ENCODE measurements at regions not wholly inside any gene's neighbourhood (a gene's known extent, or its start where the extent isn't known, plus 50 kb on each side); places are given as distances from the start of the nearest gene placed in this dataset.
A peak's percentile ranks its signal among the peaks of the same experiment; 100 is the strongest.
"Not testable (repeated sequence)": the region's sequence is repeated elsewhere in the genome, so short reads cannot be mapped to it uniquely, and the experiment has no call there.

GRCh38 chr15:23773093-23773492 lies 86.0 kb upstream of the NDN start:
- intact Hi-C loops (cut with DNase I; ENCODE audit: low total_unique reads) = no loop called here
- TF ChIP-seq POLR2AphosphoS5 (IDR thresholded peaks at IDR 0.05) (no peak), POLR2A (IDR thresholded peaks at IDR 0.05) (no peak), CTCF (IDR thresholded peaks at IDR 0.05) (no peak)
- no peaks in the 10 kb centered on the region for H3K27me3 ChIP-seq
- DNase-seq (ENCODE audit: low spot score in 2 of 2) = no peak
- peaks cover 0 to 13% of the 10 kb centered on the region in 2 donors for H3K9me3 ChIP-seq
- H3K27ac ChIP-seq = no peak overlapping the region
- no peaks in the 10 kb centered on the region for H3K4me1 ChIP-seq
- no peaks in the 10 kb centered on the region for H3K36me3 ChIP-seq
- no peak overlapping the region for H3K4me3 ChIP-seq

GRCh38 chr15:23787346-23788105 lies 100.4 kb upstream of the NDN start:
- Histone ChIP-seq H3K9me3 (no peaks in the 10 kb centered on the region), H3K36me3 (no peaks in the 10 kb centered on the region), H3K27ac (no peak overlapping the region), H3K27me3 (no peaks in the 10 kb centered on the region), H3K4me3 (no peak overlapping the region), H3K4me1 (no peaks in the 10 kb centered on the region)
- intact Hi-C loops (cut with DNase I; ENCODE audit: low total_unique reads) = no loop called here
- no peak for DNase-seq (ENCODE audit: low spot score in 2 of 2)
- TF ChIP-seq CTCF (IDR thresholded peaks at IDR 0.05) = no peak
- TF ChIP-seq POLR2AphosphoS5 (IDR thresholded peaks at IDR 0.05) = no peak
- TF ChIP-seq POLR2A (IDR thresholded peaks at IDR 0.05) = no peak

- intact Hi-C loops (cut with DNase I; ENCODE audit: low total_unique reads) = no loop called here
- no peaks in the 10 kb centered on the region for H3K4me1 ChIP-seq
- no peaks in the 10 kb centered on the region for H3K27me3 ChIP-seq
- H3K36me3 ChIP-seq = no peaks in the 10 kb centered on the region
- H3K27ac ChIP-seq = no peak overlapping the region
- TF ChIP-seq POLR2A (IDR thresholded peaks at IDR 0.05) = no peak
- TF ChIP-seq CTCF (IDR thresholded peaks at IDR 0.05) = no peak
- no peak for TF ChIP-seq POLR2AphosphoS5 (IDR thresholded peaks at IDR 0.05)
- peaks cover 0 to 12% of the 10 kb centered on the region in 2 donors for H3K9me3 ChIP-seq
- H3K4me3 ChIP-seq = no peak overlapping the region
- DNase-seq (ENCODE audit: low spot score in 2 of 2) = no peak
Observed at GRCh38 chr15:23793191-23793680, 106.1 kb upstream of the NDN start.

GRCh38 chr15:23797747-23798446 lies 110.8 kb upstream of the NDN start:
- TF ChIP-seq POLR2A (IDR thresholded peaks at IDR 0.05) = no peak
- TF ChIP-seq POLR2AphosphoS5 (IDR thresholded peaks at IDR 0.05) = no peak
- no peak for TF ChIP-seq CTCF (IDR thresholded peaks at IDR 0.05)
- DNase-seq (ENCODE audit: low spot score in 2 of 2) = no peak
- H3K9me3 ChIP-seq = peaks cover 0 to 9% of the 10 kb centered on the region in 2 donors
- intact Hi-C loops (cut with DNase I; ENCODE audit: low total_unique reads) = no loop called here
- H3K4me1 ChIP-seq = no peaks in the 10 kb centered on the region
- H3K27me3 ChIP-seq = no peaks in the 10 kb centered on the region
- H3K4me3 ChIP-seq = no peak overlapping the region
- peak overlapping the region in 1 of 2 donors; percentile 48 for H3K27ac ChIP-seq
- no peaks in the 10 kb centered on the region for H3K36me3 ChIP-seq

- H3K27ac ChIP-seq = no peak overlapping the region
- H3K27me3 ChIP-seq = no peaks in the 10 kb centered on the region
- H3K4me3 ChIP-seq = no peak overlapping the region
- intact Hi-C loops (cut with DNase I; ENCODE audit: low total_unique reads) = no loop called here
- H3K36me3 ChIP-seq = no peaks in the 10 kb centered on the region
- H3K4me1 ChIP-seq = no peaks in the 10 kb centered on the region
- TF ChIP-seq CTCF (IDR thresholded peaks at IDR 0.05) = no peak
- TF ChIP-seq POLR2AphosphoS5 (IDR thresholded peaks at IDR 0.05) = no peak
- no peak for TF ChIP-seq POLR2A (IDR thresholded peaks at IDR 0.05)
- H3K9me3 ChIP-seq = no peaks in the 10 kb centered on the region
- DNase-seq (ENCODE audit: low spot score in 2 of 2) = no peak
Observed at GRCh38 chr15:23801881-23802280, 114.8 kb upstream of the NDN start.

- H3K27ac ChIP-seq; DNase-seq (ENCODE audit: low spot score in 2 of 2); H3K36me3 ChIP-seq; H3K4me1 ChIP-seq; H3K4me3 ChIP-seq; H3K9me3 ChIP-seq; H3K27me3 ChIP-seq; intact Hi-C loops (cut with DNase I; ENCODE audit: low total_unique reads): not testable (repeated sequence)
Observed at GRCh38 chr15:23802896-23803435, 115.9 kb upstream of the NDN start.

Measured in breast epithelium (tissue), 4 donors.